HG03103 (cell line): ENCODE measurements at regions not wholly inside any gene's neighbourhood (a gene's known extent, or its start where the extent isn't known, plus 50 kb on each side); places are given as distances from the start of the nearest gene placed in this dataset.

ENCODE experiments used
- ATAC-seq: cut with Tn5 transposase; IDR thresholded peaks from one replicate; pipeline ENCODE4 v1.9.1; 2021; ENCODE audit warnings: low read depth; ENCODE audit not compliant: unreplicated experiment

GRCh38 chr12:97173688-97174410 lies 266.8 kb downstream of the NEDD1 start:
- ATAC-seq, result no peak

- ATAC-seq, result no peak
Measured at GRCh38 chr12:97177481-97177880, 270.4 kb downstream of the NEDD1 start.

GRCh38 chr12:97181571-97182265 lies 274.7 kb downstream of the NEDD1 start:
- ATAC-seq, result no peak

- ATAC-seq, result no peak
Measured at GRCh38 chr12:97182769-97183168, 275.7 kb downstream of the NEDD1 start.

DNA sequence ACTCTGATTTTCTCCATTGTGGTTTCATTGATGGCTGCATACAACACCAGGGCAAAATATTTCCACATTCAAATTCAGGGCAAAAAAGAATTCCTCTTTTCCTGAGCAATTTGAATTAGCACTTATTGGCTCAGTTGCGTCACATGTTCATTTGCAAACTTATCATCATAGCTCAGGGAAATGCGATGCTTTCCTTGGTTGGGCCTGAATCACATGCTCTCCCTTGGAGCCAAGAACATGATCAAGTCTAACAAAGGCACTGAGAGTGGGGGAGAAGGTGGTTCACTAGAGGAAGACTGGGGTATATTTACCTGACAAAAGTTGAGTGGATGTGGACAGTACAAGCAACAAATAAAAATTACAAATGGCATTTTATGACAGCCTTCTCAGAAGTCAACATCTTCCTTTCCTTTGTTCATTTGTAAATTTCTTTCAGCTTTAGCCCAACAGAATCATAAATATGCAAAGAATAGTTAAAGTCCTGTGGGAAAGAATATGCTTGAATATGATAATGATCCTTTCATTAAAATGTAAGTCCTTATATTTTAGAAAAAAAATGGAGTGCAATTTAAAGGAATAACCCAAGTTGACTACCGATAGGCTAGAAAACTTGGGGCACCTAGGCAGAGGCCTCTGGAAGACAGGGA lies 277.2 kb downstream of the NEDD1 start:
- no peak for ATAC-seq

GRCh38 chr12:97185567-97185966 lies 277.0 kb upstream of the RMST start:
- no peak for ATAC-seq

DNA sequence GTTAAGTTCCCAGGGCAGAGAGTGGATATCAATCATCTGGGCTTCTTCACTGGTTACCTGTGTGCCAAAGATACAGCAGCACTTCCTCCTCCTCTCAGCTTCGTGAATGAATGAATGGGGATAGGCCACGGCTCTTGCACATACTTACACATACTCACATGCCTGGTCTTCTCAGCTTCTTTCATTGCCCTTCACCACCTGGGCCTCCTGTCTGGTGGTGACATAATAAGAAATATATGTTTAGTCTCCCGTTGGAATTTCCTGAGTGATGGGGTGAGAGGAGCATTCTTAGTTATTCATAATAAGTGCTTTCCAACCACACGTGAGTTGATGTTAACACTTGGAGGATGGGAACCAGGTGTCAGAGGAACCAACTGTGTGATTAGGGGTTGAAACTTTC lies 268.1 kb upstream of the RMST start:
- ATAC-seq, result no peak

- ATAC-seq, result no peak
Measured at GRCh38 chr12:97200181-97200580, 262.4 kb upstream of the RMST start.

- no peak for ATAC-seq
Measured at GRCh38 chr12:97203408-97203807, 259.2 kb upstream of the RMST start.

GRCh38 chr12:97209997-97210396 lies 252.6 kb upstream of the RMST start:
- ATAC-seq, result no peak

DNA sequence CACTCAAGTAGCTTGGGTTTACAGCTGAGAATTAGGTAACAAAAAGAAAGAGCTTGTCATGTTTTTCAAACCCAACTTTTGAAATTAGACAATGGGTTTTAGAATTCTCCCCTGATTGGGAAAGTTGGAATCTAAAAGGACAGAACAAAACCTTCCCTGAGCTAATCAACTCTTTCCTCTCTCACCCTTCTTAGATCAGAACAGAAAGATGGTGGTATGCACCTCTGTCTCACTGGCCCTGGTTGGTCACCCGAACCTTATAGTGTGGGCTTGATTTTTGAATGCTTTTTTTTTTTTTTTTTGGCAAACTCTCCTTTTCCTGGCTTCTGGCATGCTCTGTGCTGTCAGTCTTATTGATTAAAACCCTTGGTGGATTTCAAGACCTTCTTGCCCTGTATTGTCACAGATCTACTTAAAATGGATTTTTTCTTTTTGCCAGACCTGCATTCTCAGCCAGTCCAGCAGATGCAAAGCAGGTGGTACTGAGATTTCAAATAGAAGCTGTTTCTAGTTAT lies 251.1 kb upstream of the RMST start:
- no peak for ATAC-seq

GRCh38 chr12:97216848-97217247 lies 245.8 kb upstream of the RMST start:
- no peak for ATAC-seq

DNA sequence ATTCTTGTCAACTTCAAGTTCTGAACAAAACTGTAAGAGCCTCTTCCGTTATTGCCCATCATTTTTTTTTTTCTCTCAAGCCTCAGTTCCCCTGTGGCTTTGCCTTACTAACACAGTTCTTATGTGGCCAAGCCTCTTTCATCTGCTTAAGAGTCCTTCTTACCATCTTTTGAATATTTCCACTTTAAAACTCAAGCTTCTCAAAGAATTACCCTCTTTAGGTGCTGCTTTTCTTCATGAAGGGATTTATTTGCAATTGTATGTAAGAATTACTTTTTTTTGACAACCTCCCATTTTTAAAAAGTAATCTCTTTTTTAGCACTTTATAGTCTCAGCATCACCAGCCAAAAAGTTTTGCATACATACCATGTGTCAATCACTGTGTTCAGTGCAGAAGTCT lies 240.2 kb upstream of the RMST start:
- ATAC-seq, result no peak

- ATAC-seq, result peak; percentile 73
Measured at GRCh38 chr12:97223419-97223818, 239.2 kb upstream of the RMST start.

GRCh38 chr12:97229004-97229403 lies 233.6 kb upstream of the RMST start:
- ATAC-seq, result no peak

DNA sequence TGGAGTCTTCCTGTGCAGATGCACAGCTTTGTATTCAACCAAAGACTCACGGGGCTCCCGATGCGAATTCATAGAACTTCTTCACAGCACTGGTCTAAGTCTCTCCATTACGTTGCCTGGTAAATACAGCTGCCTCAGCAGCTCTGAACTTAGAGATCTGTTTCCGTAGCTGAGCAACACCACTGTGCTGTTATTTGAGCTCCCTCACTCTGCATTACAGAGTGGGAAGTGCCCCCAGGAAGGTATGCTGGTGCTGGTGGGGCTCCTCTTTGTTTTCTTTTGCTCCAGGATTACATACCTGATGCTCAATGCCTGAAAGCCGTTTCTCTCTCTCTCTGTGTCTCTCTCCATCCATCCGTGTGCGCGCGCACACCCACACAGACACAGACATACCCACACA lies 227.5 kb upstream of the RMST start:
- ATAC-seq, result no peak

DNA sequence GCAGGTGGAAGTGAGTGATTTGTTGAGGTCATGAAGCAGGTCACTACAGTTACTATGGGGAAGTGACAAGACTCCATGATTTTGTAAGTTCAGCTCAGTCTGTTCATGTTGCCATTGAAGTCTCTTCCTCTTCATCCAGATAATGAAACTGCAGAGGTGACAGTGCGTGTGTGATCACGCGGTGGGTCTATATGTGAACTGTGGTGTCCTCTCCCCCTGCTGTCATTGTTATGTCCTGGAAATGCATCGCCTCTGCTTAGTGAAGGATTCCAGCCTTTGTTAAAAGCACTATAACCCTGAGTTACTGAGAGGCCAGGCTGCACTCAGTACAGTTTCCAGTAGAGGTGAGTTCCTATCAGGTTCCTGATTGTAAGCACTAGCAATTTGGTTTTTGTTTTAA lies 216.2 kb upstream of the RMST start:
- ATAC-seq, result no peak

DNA sequence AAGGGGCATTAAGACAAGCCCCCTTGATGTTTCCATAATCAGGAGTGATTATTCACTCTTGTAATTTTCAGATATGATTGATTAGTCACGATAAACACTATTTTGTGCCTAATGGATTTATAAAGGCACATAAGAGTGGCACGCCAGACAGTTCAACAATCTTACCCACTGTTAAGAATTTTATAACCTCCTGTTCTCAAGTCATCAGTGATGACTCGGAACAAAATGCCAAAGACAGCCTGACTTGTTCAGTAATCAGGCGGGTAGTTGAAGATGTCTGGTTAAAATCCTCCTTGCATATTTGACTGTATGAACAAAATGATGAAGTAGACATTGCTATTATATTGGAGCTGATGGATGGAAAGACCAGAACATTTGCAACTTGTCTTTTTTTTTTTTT lies 212.1 kb upstream of the RMST start:
- ATAC-seq, result no peak

- no peak for ATAC-seq
Measured at GRCh38 chr12:97257726-97258125, 204.9 kb upstream of the RMST start.

DNA sequence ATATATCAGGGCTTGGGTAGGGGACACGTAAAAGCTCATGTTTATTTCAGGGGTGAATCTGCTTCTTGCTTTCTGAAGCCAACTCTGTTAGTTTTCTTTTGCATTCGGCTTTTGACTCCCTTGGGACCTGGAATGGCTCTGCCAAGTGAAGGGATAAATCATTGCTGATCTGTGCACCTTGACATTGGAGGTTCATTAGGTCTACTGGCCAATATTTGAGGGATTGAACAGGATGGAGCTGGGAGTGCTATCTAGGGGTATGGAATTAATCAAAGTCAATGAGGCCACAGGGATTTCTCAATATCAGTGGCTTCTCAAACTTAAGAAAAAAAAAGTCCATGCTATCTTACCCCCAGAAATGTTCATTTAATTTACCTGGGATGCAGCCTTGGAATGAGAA lies 203.5 kb upstream of the RMST start:
- ATAC-seq, result no peak

- ATAC-seq, result no peak
Measured at GRCh38 chr12:97260786-97261185, 201.8 kb upstream of the RMST start.

GRCh38 chr12:97267166-97267565 lies 195.4 kb upstream of the RMST start:
- ATAC-seq, result no peak
